ENCODE measurements at regions not wholly inside any gene's neighbourhood (a gene's known extent, or its start where the extent isn't known, plus 50 kb on each side); places are given as distances from the start of the nearest gene placed in this dataset.

DNA sequence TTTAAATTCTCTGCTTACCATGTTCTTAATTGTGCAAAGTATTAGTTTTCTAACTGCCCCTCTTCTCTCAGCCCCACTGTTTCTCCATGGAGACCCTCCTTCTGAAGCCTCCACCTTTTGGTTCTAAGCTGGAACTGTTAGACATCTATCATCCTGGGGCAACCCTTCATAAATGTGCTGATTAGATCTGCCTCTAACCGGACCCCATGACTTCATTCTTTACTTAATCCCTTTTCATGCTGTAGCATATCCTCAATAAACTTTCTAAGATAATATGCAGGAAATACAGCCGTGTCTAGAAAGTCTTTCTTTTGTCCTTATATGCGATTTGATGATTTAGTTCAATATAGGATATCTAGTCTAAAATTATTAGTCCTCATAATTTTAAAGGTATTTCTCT is 1020.1 kb downstream of the ADGRL2 start:
- TF ChIP-seq, protein P1, sequence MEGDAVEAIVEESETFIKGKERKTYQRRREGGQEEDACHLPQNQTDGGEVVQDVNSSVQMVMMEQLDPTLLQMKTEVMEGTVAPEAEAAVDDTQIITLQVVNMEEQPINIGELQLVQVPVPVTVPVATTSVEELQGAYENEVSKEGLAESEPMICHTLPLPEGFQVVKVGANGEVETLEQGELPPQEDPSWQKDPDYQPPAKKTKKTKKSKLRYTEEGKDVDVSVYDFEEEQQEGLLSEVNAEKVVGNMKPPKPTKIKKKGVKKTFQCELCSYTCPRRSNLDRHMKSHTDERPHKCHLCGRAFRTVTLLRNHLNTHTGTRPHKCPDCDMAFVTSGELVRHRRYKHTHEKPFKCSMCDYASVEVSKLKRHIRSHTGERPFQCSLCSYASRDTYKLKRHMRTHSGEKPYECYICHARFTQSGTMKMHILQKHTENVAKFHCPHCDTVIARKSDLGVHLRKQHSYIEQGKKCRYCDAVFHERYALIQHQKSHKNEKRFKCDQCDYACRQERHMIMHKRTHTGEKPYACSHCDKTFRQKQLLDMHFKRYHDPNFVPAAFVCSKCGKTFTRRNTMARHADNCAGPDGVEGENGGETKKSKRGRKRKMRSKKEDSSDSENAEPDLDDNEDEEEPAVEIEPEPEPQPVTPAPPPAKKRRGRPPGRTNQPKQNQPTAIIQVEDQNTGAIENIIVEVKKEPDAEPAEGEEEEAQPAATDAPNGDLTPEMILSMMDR (IDR thresholded peaks at IDR 0.05) = no peak
- TF ChIP-seq POLR2A (IDR thresholded peaks at IDR 0.05) = no peak

Measured in stomach (tissue), 4 donors.